ENCODE measurements at regions not wholly inside any gene's neighbourhood (a gene's known extent, or its start where the extent isn't known, plus 50 kb on each side); places are given as distances from the start of the nearest gene placed in this dataset.

- intact Hi-C loops (cut with DNase I), result no loop called here
- 72 to 92% methylated on average over 3 of the region's 3 CpGs for WGBS, 2 donors
- Histone ChIP-seq H3K9me3 (no peaks in the 10 kb centered on the region), H3K4me1 (peaks cover 5% of the 10 kb centered on the region), H3K27ac (no peak overlapping the region), H3K27me3 (no peaks in the 10 kb centered on the region), H3K36me3 (replicated peaks in 1 of 2; ENCODE audit: insufficient read depth in 1 of 2, low read depth in 2 of 2) (no peaks in the 10 kb centered on the region), H3K4me3 (no peak overlapping the region)
- no peak for ATAC-seq
- TF ChIP-seq POLR2A (IDR thresholded peaks at IDR 0.05), result no peak
- TF ChIP-seq, protein P1, sequence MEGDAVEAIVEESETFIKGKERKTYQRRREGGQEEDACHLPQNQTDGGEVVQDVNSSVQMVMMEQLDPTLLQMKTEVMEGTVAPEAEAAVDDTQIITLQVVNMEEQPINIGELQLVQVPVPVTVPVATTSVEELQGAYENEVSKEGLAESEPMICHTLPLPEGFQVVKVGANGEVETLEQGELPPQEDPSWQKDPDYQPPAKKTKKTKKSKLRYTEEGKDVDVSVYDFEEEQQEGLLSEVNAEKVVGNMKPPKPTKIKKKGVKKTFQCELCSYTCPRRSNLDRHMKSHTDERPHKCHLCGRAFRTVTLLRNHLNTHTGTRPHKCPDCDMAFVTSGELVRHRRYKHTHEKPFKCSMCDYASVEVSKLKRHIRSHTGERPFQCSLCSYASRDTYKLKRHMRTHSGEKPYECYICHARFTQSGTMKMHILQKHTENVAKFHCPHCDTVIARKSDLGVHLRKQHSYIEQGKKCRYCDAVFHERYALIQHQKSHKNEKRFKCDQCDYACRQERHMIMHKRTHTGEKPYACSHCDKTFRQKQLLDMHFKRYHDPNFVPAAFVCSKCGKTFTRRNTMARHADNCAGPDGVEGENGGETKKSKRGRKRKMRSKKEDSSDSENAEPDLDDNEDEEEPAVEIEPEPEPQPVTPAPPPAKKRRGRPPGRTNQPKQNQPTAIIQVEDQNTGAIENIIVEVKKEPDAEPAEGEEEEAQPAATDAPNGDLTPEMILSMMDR (IDR thresholded peaks at IDR 0.05), result no peak
- no peak for DNase-seq
Observed at GRCh38 chr6:79787626-79788025, 156.5 kb downstream of the SH3BGRL2 start.

DNA sequence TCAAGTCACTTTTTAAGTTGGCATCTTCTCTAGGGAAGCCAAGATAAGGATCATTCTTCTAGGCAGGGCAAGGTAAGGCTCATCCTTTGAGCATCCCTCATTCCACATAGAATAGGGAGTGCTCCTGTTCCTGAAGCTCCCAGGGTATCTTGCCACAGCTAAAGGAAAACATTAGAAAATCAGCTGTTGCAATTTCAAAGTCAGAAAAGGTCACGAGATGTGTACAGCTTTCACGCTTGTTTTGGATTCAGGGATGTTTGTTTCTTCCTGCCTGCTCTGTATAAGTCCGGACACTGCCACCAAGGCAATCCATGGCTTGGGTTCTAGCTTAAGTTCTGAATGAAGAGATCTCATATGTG lies 153.2 kb downstream of the SH3BGRL2 start:
- TF ChIP-seq, protein P1 (IDR thresholded peaks at IDR 0.05), result no peak
- no peak for TF ChIP-seq POLR2A (IDR thresholded peaks at IDR 0.05)
- WGBS, 2 donors, result 42 to 69% methylated on average over 3 of the region's 3 CpGs
- Histone ChIP-seq H3K4me3 (no peak overlapping the region), H3K9me3 (no peaks in the 10 kb centered on the region), H3K27me3 (no peaks in the 10 kb centered on the region), H3K4me1 (peaks cover 5% of the 10 kb centered on the region), H3K27ac (no peak overlapping the region), H3K36me3 (replicated peaks in 1 of 2; ENCODE audit: insufficient read depth in 1 of 2, low read depth in 2 of 2) (no peaks in the 10 kb centered on the region)
- intact Hi-C loops (cut with DNase I), result loop anchor here (5.0 kb wide), 1 partner anchor 83 kb away; no protein-coding TSS in a partner anchor
- no peak for ATAC-seq
- no peak for DNase-seq

DNA sequence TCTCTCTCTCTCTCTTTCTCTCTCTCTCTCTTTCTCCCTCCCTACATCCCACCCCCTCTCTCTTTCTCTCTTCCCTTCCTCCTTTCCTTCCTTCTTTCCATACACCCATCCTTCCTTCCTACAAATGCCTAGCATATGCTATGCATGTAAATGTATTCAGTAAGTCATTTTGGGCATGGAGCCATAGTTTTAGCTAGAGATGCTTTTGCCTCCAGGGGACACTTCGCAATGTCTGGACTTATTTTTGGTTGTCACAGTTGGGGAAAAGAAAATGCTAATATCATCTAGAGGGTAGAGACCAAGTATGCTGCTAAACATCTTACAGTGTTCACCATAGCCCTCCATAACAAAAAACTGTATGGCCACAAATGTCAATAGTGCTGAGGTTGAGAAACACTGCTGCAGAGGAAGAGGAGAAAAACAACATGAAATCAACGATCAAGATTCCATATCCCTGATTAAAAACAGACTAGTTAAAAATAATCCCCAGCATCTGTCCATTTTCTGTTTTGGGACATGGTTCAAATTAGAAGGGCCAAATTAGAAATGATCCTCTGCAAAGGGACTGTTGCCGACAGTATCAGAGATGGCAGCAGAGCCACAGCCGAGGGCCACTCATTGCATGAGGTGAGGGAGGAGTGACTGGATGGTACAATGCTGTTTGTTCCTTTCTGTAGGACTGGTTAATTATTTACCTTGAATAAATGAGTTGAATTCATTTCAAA lies 152.7 kb downstream of the SH3BGRL2 start:
- Histone ChIP-seq H3K9me3 (no peaks in the 10 kb centered on the region), H3K36me3 (replicated peaks in 1 of 2; ENCODE audit: insufficient read depth in 1 of 2, low read depth in 2 of 2) (no peaks in the 10 kb centered on the region), H3K27ac (no peak overlapping the region), H3K4me1 (peaks cover 5% of the 10 kb centered on the region), H3K27me3 (no peaks in the 10 kb centered on the region), H3K4me3 (no peak overlapping the region)
- no peak for TF ChIP-seq POLR2A (IDR thresholded peaks at IDR 0.05)
- TF ChIP-seq, protein P1 (IDR thresholded peaks at IDR 0.05), result no peak
- ATAC-seq (peak; percentile 33), DNase-seq (no peak)
- 61 to 63% methylated on average over 4 of the region's 4 CpGs for WGBS, 2 donors
- intact Hi-C loops (cut with DNase I), result loop anchor here (5.0 kb wide), 1 partner anchor 83 kb away; no protein-coding TSS in a partner anchor

- Histone ChIP-seq H3K4me3 (no peak overlapping the region), H3K9me3 (no peaks in the 10 kb centered on the region), H3K27me3 (no peaks in the 10 kb centered on the region), H3K36me3 (replicated peaks in 1 of 2; ENCODE audit: insufficient read depth in 1 of 2, low read depth in 2 of 2) (no peaks in the 10 kb centered on the region), H3K4me1 (peaks cover 11% of the 10 kb centered on the region), H3K27ac (no peak overlapping the region)
- ATAC-seq (no peak), DNase-seq (no peak)
- intact Hi-C loops (cut with DNase I), result loop anchor here (5.0 kb wide), 1 partner anchor 84 kb away; no protein-coding TSS in a partner anchor
- WGBS, 2 donors, result 71 to 75% methylated on average over 5 of the region's 5 CpGs
- TF ChIP-seq POLR2A (IDR thresholded peaks at IDR 0.05), result no peak
- TF ChIP-seq, protein P1 (IDR thresholded peaks at IDR 0.05), result no peak
Observed at GRCh38 chr6:79782792-79783580, 151.9 kb downstream of the SH3BGRL2 start.

Measured in body of pancreas (tissue), 4 donors.